SK-N-MC (cell line): ENCODE measurements at regions not wholly inside any gene's neighbourhood (a gene's known extent, or its start where the extent isn't known, plus 50 kb on each side); places are given as distances from the start of the nearest gene placed in this dataset.

Experiments
- DNase-seq: peaks from one replicate; pipeline ENCODE4 v3.0.0-alpha.2; 2011; ENCODE audit warnings: low read depth, low spot score
- H3K27ac ChIP-seq: fragments of 200-600 bp; sonication (generic); 2 replicates; pipeline ENCODE4 v1.5.1; 2016; ENCODE audit warnings: mixed run types
- H3K36me3 ChIP-seq: fragments of 200-600 bp; sonication (generic); 2 replicates; pipeline ENCODE4 v1.6.1; 2017; ENCODE audit warnings: antibody characterized with exemption, low read length, mixed read lengths; ENCODE audit not compliant: insufficient read depth
- H3K4me3 ChIP-seq: fragments of 200-600 bp; sonication (generic); 2 replicates; pipeline ENCODE4 v1.5.1; 2016
- H3K9ac ChIP-seq: fragments of 200-600 bp; sonication (generic); 2 replicates; pipeline ENCODE4 v1.8.0; 2017; ENCODE audit warnings: mixed run types, mixed read lengths; ENCODE audit not compliant: insufficient read length
- H3K9me3 ChIP-seq: fragments of 200-600 bp; sonication (generic); 2 replicates; pipeline ENCODE4 v1.6.1; 2017; ENCODE audit warnings: low read depth, mild to moderate bottlenecking, antibody characterized with exemption, low read length, moderate library complexity, mixed read lengths
- EZH2 ChIP-seq: fragments of 200-600 bp; sonication (generic); IDR thresholded peaks from one replicate; pipeline ENCODE4 v1.6.1; 2017; ENCODE audit warnings: antibody characterized with exemption
- FOXP2 ChIP-seq: optimal IDR thresholded peaks from 2 replicates; pipeline ENCODE3; 2011; ENCODE audit warnings: mild to moderate bottlenecking, moderate library complexity; ENCODE audit not compliant: insufficient read depth; ENCODE audit errors: extremely low read length, control extremely low read depth
- POLR2AphosphoS5 ChIP-seq: IDR thresholded peaks from 2 replicates; pipeline ENCODE4 v1.6.1; 2012; ENCODE audit warnings: mild to moderate bottlenecking, low read depth, low read length, borderline replicate concordance

DNA sequence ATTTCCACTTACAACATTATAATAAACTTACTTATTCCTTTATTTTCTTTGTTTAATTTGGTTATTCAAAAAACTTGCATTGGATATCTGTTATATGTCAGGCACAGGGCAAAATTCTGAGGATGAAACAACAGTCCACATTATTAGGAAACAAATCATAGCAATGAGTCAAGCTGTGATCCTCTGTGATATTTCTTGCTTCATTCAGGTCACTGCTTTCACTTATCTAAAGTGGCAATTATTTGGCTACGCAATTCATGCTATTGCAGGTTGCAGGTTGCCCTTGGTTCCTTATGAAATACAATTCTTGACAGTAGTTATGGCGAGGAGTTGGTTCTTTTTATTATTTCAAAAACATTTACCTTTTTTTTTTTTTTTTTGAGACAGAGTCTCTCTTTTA is 66.4 kb upstream of the CNTN6 start:
- Histone ChIP-seq H3K36me3 (no peaks in the 10 kb centered on the region), H3K27ac (no peak overlapping the region), H3K9ac (no peak overlapping the region), H3K9me3 (no peaks in the 10 kb centered on the region), H3K4me3 (no peak overlapping the region)
- no peak for DNase-seq
- TF ChIP-seq EZH2 (no peak), FOXP2 (no peak), POLR2AphosphoS5 (no peak)

DNA sequence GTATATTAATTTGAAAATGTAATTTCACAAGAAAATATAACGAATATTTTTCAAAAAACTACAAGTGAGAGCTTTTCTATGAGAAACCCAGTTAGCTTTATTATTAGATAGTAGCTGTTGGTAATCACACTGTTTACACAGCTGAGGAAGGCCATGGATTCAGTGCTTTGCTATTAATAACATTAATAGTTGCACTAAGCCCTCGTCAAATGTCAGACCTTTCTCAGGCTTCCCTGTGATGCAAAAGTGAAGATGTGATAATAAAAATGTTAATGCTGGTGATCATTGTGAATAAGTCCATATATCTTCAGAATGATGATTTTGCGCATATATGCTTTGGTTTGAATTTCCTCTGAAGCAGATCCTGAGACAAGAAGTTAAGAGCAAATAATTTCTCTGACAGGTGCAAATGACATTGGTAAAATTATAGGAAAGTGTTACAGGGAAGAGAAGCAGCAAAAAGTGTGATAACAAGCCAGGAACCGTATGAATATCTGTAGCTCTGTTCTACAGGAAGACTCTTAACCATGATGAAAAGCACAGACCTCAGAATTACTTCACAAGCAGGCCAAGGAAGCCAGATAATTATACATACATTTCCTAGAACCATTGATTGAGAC is 56.5 kb upstream of the CNTN6 start:
- H3K4me3 ChIP-seq, result no peak overlapping the region
- no peak overlapping the region for H3K9ac ChIP-seq
- H3K27ac ChIP-seq, result no peak overlapping the region
- TF ChIP-seq EZH2 (no peak), FOXP2 (no peak), POLR2AphosphoS5 (no peak)
- H3K9me3 ChIP-seq, result no peaks in the 10 kb centered on the region
- no peak for DNase-seq
- H3K36me3 ChIP-seq, result no peaks in the 10 kb centered on the region

DNA sequence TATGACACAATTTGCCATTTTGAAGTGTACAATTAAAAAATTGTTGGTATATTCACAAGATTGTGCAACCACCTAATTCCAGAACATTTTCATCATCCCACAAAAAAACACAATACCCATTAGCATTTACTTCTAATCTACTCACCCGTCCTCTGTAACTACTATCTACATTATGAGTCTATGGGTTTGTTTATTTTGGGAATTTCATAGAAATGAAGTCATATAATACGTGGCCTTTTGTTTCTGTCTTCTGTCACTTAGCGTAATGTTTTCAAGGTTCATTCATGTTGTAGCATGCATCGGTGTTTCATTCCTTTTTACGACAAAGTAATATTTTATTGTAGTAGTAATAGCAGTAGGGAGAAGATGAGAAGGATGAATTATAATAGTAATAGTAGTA is 55.2 kb upstream of the CNTN6 start:
- no peak for DNase-seq
- H3K27ac ChIP-seq, result no peak overlapping the region
- no peaks in the 10 kb centered on the region for H3K36me3 ChIP-seq
- TF ChIP-seq POLR2AphosphoS5 (no peak), EZH2 (no peak), FOXP2 (no peak)
- H3K4me3 ChIP-seq, result no peak overlapping the region
- no peaks in the 10 kb centered on the region for H3K9me3 ChIP-seq
- H3K9ac ChIP-seq, result no peak overlapping the region
